Trophoblast cell (in vitro differentiated cells and primary cell): ENCODE measurements at regions not wholly inside any gene's neighbourhood (a gene's known extent, or its start where the extent isn't known, plus 50 kb on each side); places are given as distances from the start of the nearest gene placed in this dataset.
A peak's percentile ranks its signal among the peaks of the same experiment; 100 is the strongest.

Experiments used
- DNase-seq, 2 donors: peaks; one replicate each; pipeline ENCODE4 v3.0.0-alpha.2; 2016
- H2AFZ ChIP-seq: 2 replicates; pipeline ENCODE4 v1.6.1; 2013; ENCODE audit warnings: low read length, moderate library complexity, mild to moderate bottlenecking; ENCODE audit not compliant: insufficient read depth, poor library complexity
- H2AK5ac ChIP-seq: 2 replicates; pipeline ENCODE4 v1.6.1; 2013; ENCODE audit warnings: mild to moderate bottlenecking, low read length
- H2BK120ac ChIP-seq: 2 replicates; pipeline ENCODE4 v1.6.1; 2013; ENCODE audit warnings: low read length, mild to moderate bottlenecking, moderate library complexity; ENCODE audit not compliant: insufficient read depth, poor library complexity
- H2BK12ac ChIP-seq: 2 replicates; pipeline ENCODE4 v1.6.1; 2013; ENCODE audit warnings: mild to moderate bottlenecking, low read length, moderate library complexity
- H2BK5ac ChIP-seq: 2 replicates; pipeline ENCODE4 v1.6.1; 2013; ENCODE audit warnings: low read length, low read depth, moderate library complexity, mild to moderate bottlenecking; ENCODE audit not compliant: poor library complexity
- H3K14ac ChIP-seq: 2 replicates; pipeline ENCODE4 v1.6.1; 2013; ENCODE audit warnings: mild to moderate bottlenecking, low read length
- H3K18ac ChIP-seq: 2 replicates; pipeline ENCODE4 v1.6.1; 2013; ENCODE audit warnings: mild to moderate bottlenecking, low read length
- H3K23ac ChIP-seq: 2 replicates; pipeline ENCODE4 v1.6.1; 2013; ENCODE audit warnings: low read length
- H3K27ac ChIP-seq: 2 replicates; pipeline ENCODE4 v1.5.1; 2013; ENCODE audit warnings: low read depth, mild to moderate bottlenecking, inconsistent platforms, low read length, moderate library complexity
- H3K27me3 ChIP-seq: 2 replicates; pipeline ENCODE4 v1.6.1; 2013; ENCODE audit warnings: inconsistent platforms, mild to moderate bottlenecking, low read length, moderate library complexity; ENCODE audit not compliant: insufficient read depth
- H3K36me3 ChIP-seq, 2 experiments: 1 replicate in 1 of 2; 2 replicates in 1 of 2; pipeline ENCODE4 v1.6.1; 2013; ENCODE audit warnings: low read length in 2 of 2, mild to moderate bottlenecking in 2 of 2, moderate library complexity in 1 of 2; ENCODE audit not compliant: insufficient read depth in 2 of 2, control insufficient read depth in 1 of 2
- H3K4ac ChIP-seq: 2 replicates; pipeline ENCODE4 v1.6.1; 2013; ENCODE audit warnings: low read depth, mild to moderate bottlenecking, low read length, moderate library complexity
- H3K4me1 ChIP-seq, 2 experiments: 1 replicate in 1 of 2; 2 replicates in 1 of 2; pipeline ENCODE4 v1.6.1; 2013; ENCODE audit warnings: low read length in 2 of 2, mild to moderate bottlenecking in 2 of 2, moderate library complexity in 1 of 2; ENCODE audit not compliant: insufficient read depth in 2 of 2, control insufficient read depth in 1 of 2
- H3K4me2 ChIP-seq: 2 replicates; pipeline ENCODE4 v1.6.1; 2013; ENCODE audit warnings: inconsistent platforms, mild to moderate bottlenecking, low read length, moderate library complexity
- H3K4me3 ChIP-seq: 2 replicates; pipeline ENCODE4 v1.5.1; 2013; ENCODE audit warnings: mild to moderate bottlenecking, low read depth, low read length, inconsistent platforms
- H3K79me1 ChIP-seq: one replicate; pipeline ENCODE4 v1.6.1; 2013; ENCODE audit warnings: low read length
- H3K79me2 ChIP-seq: 2 replicates; pipeline ENCODE4 v1.6.1; 2013; ENCODE audit warnings: low read length, mild to moderate bottlenecking; ENCODE audit not compliant: control insufficient read depth, insufficient read depth, poor library complexity
- H3K9ac ChIP-seq: 2 replicates; pipeline ENCODE4 v1.6.1; 2013; ENCODE audit warnings: mild to moderate bottlenecking, low read length
- H3K9me3 ChIP-seq: 2 replicates; pipeline ENCODE4 v1.6.1; 2013; ENCODE audit warnings: low read depth, mild to moderate bottlenecking, control low read depth, inconsistent platforms, low read length; ENCODE audit not compliant: insufficient read depth
- H4K12ac ChIP-seq: 2 replicates; pipeline ENCODE4 v1.6.1; 2013; ENCODE audit warnings: low read depth, mild to moderate bottlenecking, low read length, moderate library complexity
- H4K8ac ChIP-seq: 2 replicates; pipeline ENCODE4 v1.6.1; 2013; ENCODE audit warnings: low read depth, mild to moderate bottlenecking, low read length, moderate library complexity
- H4K91ac ChIP-seq: one replicate; pipeline ENCODE4 v1.6.1; 2013; ENCODE audit warnings: low read depth, mild to moderate bottlenecking, low read length, moderate library complexity
- WGBS: extraction: QIAGEN DNeasy Blood & Tissue Kit; methylation state at CpG from one replicate; pipeline ENCODE4 v1.1.7; 2013; ENCODE audit warnings: missing lambda C conversion rate; ENCODE audit not compliant: insufficient read length, insufficient coverage; ENCODE audit errors: extremely low coverage; 5-methylcytosine and 5-hydroxymethylcytosine counted together

GRCh38 chr10:78304091-78305045, 270.7 kb downstream of the RPS24 start:
- peak overlapping the region; percentile 62 for H2BK5ac ChIP-seq
- no peak overlapping the region for H3K23ac ChIP-seq
- DNase-seq = no peak
- H3K79me2 ChIP-seq = peaks cover 5% of the 10 kb centered on the region
- peak overlapping the region; percentile 92 for H4K91ac ChIP-seq
- peak overlapping the region; percentile 28 for H3K4me3 ChIP-seq
- no peaks in the 10 kb centered on the region for H3K36me3 ChIP-seq
- H2BK120ac ChIP-seq = peak overlapping the region; percentile 77
- peak overlapping the region; percentile 78 for H3K18ac ChIP-seq
- H3K4ac ChIP-seq = peak overlapping the region; percentile 61
- WGBS = no CpG with 5 or more reads among the region's 12 CpGs
- H3K14ac ChIP-seq = peak overlapping the region; percentile 62
- H2AK5ac ChIP-seq = peak overlapping the region; percentile 61
- H3K27ac ChIP-seq = no peak overlapping the region
- H4K8ac ChIP-seq = peak overlapping the region; percentile 41
- H3K4me2 ChIP-seq = no peak overlapping the region
- H3K9me3 ChIP-seq = no peaks in the 10 kb centered on the region
- no peak overlapping the region for H2AFZ ChIP-seq
- peaks cover 18 to 21% of the 10 kb centered on the region in 2 experiments for H3K4me1 ChIP-seq
- no peak overlapping the region for H4K12ac ChIP-seq
- peaks cover 45% of the 10 kb centered on the region for H3K79me1 ChIP-seq
- no peak overlapping the region for H3K9ac ChIP-seq
- H2BK12ac ChIP-seq = peak overlapping the region; percentile 92
- no peaks in the 10 kb centered on the region for H3K27me3 ChIP-seq

GRCh38 chr10:78305311-78305710, 271.6 kb downstream of the RPS24 start:
- peak overlapping the region; percentile 67 for H3K18ac ChIP-seq
- H3K79me1 ChIP-seq = peaks cover 38% of the 10 kb centered on the region
- H3K36me3 ChIP-seq = no peaks in the 10 kb centered on the region
- H4K8ac ChIP-seq = peak overlapping the region; percentile 13
- H3K4me3 ChIP-seq = no peak overlapping the region
- H3K4me2 ChIP-seq = no peak overlapping the region
- no CpG with 5 or more reads among the region's 3 CpGs for whole genome bisulfite sequencing
- no peak overlapping the region for H2AFZ ChIP-seq
- H3K4me1 ChIP-seq = peaks cover 18 to 21% of the 10 kb centered on the region in 2 experiments
- peak overlapping the region; percentile 27 for H2BK120ac ChIP-seq
- peak overlapping the region; percentile 92 for H2BK12ac ChIP-seq
- H3K27me3 ChIP-seq = no peaks in the 10 kb centered on the region
- peak overlapping the region; percentile 42 for H2BK5ac ChIP-seq
- no peak overlapping the region for H4K12ac ChIP-seq
- H3K4ac ChIP-seq = peak overlapping the region; percentile 39
- H2AK5ac ChIP-seq = peak overlapping the region; percentile 71
- H3K9ac ChIP-seq = no peak overlapping the region
- peak overlapping the region; percentile 54 for H3K14ac ChIP-seq
- no peaks in the 10 kb centered on the region for H3K9me3 ChIP-seq
- no peak overlapping the region for H3K27ac ChIP-seq
- peak overlapping the region; percentile 38 for H4K91ac ChIP-seq
- DNase-seq = no peak
- H3K79me2 ChIP-seq = peaks cover 5% of the 10 kb centered on the region
- no peak overlapping the region for H3K23ac ChIP-seq

- Histone ChIP-seq H4K12ac (no peak overlapping the region), H3K9me3 (no peaks in the 10 kb centered on the region), H3K14ac (no peak overlapping the region), H3K27me3 (no peaks in the 10 kb centered on the region), H3K23ac (no peak overlapping the region), H3K27ac (no peak overlapping the region), H3K18ac (peak overlapping the region; percentile 32), H2AK5ac (peak overlapping the region; percentile 64), H3K4ac (no peak overlapping the region), H3K4me1 (peaks cover 16 to 22% of the 10 kb centered on the region in 2 experiments), H2BK120ac (peak overlapping the region; percentile 29), H4K8ac (no peak overlapping the region), H3K4me3 (no peak overlapping the region), H3K36me3 (no peaks in the 10 kb centered on the region), H3K79me1 (peaks cover 38% of the 10 kb centered on the region), H4K91ac (peak overlapping the region; percentile 60), H2BK12ac (peak overlapping the region; percentile 29), H2AFZ (no peak overlapping the region), H2BK5ac (no peak overlapping the region), H3K4me2 (no peak overlapping the region), H3K9ac (no peak overlapping the region), H3K79me2 (peaks cover 7% of the 10 kb centered on the region)
- WGBS = no CpG with 5 or more reads among the region's 5 CpGs
- no peak for DNase-seq
Observed at GRCh38 chr10:78306358-78306757, 272.7 kb downstream of the RPS24 start.

- Histone ChIP-seq H3K79me2 (peaks cover 8% of the 10 kb centered on the region), H3K9ac (no peak overlapping the region), H2BK12ac (no peak overlapping the region), H3K9me3 (no peaks in the 10 kb centered on the region), H3K4me3 (no peak overlapping the region), H3K27me3 (no peaks in the 10 kb centered on the region), H3K4me1 (peaks cover 9 to 17% of the 10 kb centered on the region in 2 experiments), H4K12ac (no peak overlapping the region), H3K36me3 (no peaks in the 10 kb centered on the region), H3K79me1 (peaks cover 31% of the 10 kb centered on the region), H4K8ac (no peak overlapping the region), H3K14ac (no peak overlapping the region), H2BK5ac (no peak overlapping the region), H4K91ac (no peak overlapping the region), H3K27ac (no peak overlapping the region), H3K23ac (no peak overlapping the region), H3K18ac (no peak overlapping the region), H3K4ac (no peak overlapping the region), H2BK120ac (no peak overlapping the region), H3K4me2 (no peak overlapping the region), H2AK5ac (no peak overlapping the region), H2AFZ (no peak overlapping the region)
- no CpG with 5 or more reads among the region's 1 CpG for WGBS
- DNase-seq = no peak
Observed at GRCh38 chr10:78307576-78307975, 273.9 kb downstream of the RPS24 start.
